ENCODE measurements at regions not wholly inside any gene's neighbourhood (a gene's known extent, or its start where the extent isn't known, plus 50 kb on each side); places are given as distances from the start of the nearest gene placed in this dataset.

- H3K4me3 Mint-ChIP-seq = no peak overlapping the region
- H3K27me3 Mint-ChIP-seq = no peaks in the 10 kb centered on the region
- no peak for ATAC-seq (replicated peaks)
- H3K9me3 Mint-ChIP-seq = no peaks in the 10 kb centered on the region
- H3K36me3 Mint-ChIP-seq = no peaks in the 10 kb centered on the region
- peak overlapping the region; percentile 14 for H3K27ac Mint-ChIP-seq
- no peak for DNase-seq
- no peaks in the 10 kb centered on the region for H3K4me1 Mint-ChIP-seq
Measured at GRCh38 chr6:139912735-139913400, 538.4 kb upstream of the CITED2 start.

- H3K4me3 Mint-ChIP-seq = no peak overlapping the region
- no peaks in the 10 kb centered on the region for H3K36me3 Mint-ChIP-seq
Measured at GRCh38 chr6:139909992-139910391, 535.5 kb upstream of the CITED2 start.

GRCh38 chr6:139905404-139906052 is 531.1 kb upstream of the CITED2 start:
- Mint-ChIP-seq H3K27ac (no peak overlapping the region), H3K4me3 (no peak overlapping the region), H3K27me3 (no peaks in the 10 kb centered on the region), H3K36me3 (peaks cover 0 to 8% of the 10 kb centered on the region in 2 donors), H3K9me3 (peaks cover 0 to 4% of the 10 kb centered on the region in 2 donors), H3K4me1 (peaks cover 0 to 14% of the 10 kb centered on the region in 2 donors)
- DNase-seq (no peak), ATAC-seq (replicated peaks) (no peak)

More at GRCh38 chr6:139909992-139910391, 535.5 kb upstream of the CITED2 start:
- Mint-ChIP-seq H3K27ac (no peak overlapping the region), H3K4me1 (no peaks in the 10 kb centered on the region), H3K27me3 (no peaks in the 10 kb centered on the region), H3K9me3 (no peaks in the 10 kb centered on the region)
- no peak for ATAC-seq (replicated peaks)
- no peak for DNase-seq

- H3K9me3 Mint-ChIP-seq = peaks cover 0 to 4% of the 10 kb centered on the region in 2 donors
- H3K27ac Mint-ChIP-seq = no peak overlapping the region
- no peak overlapping the region for H3K4me3 Mint-ChIP-seq
- no peak for ATAC-seq (replicated peaks)
- H3K4me1 Mint-ChIP-seq = peaks cover 0 to 14% of the 10 kb centered on the region in 2 donors
- H3K27me3 Mint-ChIP-seq = peaks cover 0 to 3% of the 10 kb centered on the region in 2 donors
- DNase-seq = no peak
- peaks cover 0 to 8% of the 10 kb centered on the region in 2 donors for H3K36me3 Mint-ChIP-seq
Measured at GRCh38 chr6:139904568-139904967, 530.1 kb upstream of the CITED2 start.

GRCh38 chr6:139904158-139904533 is 529.7 kb upstream of the CITED2 start:
- peak in 1 of 2 donors; percentile 21 for ATAC-seq (replicated peaks)
- Mint-ChIP-seq H3K27ac (no peak overlapping the region), H3K4me1 (peaks cover 0 to 14% of the 10 kb centered on the region in 2 donors), H3K4me3 (no peak overlapping the region), H3K36me3 (peaks cover 0 to 8% of the 10 kb centered on the region in 2 donors), H3K27me3 (peaks cover 0 to 6% of the 10 kb centered on the region in 2 donors), H3K9me3 (peaks cover 0 to 4% of the 10 kb centered on the region in 2 donors)
- DNase-seq = no peak

GRCh38 chr6:139903411-139904157 is 529.1 kb upstream of the CITED2 start:
- ATAC-seq (replicated peaks) (peak; percentile 61 to 73), DNase-seq (no peak)
- no peak overlapping the region for H3K27ac Mint-ChIP-seq
- H3K36me3 Mint-ChIP-seq = peaks cover 0 to 8% of the 10 kb centered on the region in 2 donors
- peaks cover 0 to 4% of the 10 kb centered on the region in 2 donors for H3K9me3 Mint-ChIP-seq
- no peak overlapping the region for H3K4me3 Mint-ChIP-seq
- peaks cover 0 to 6% of the 10 kb centered on the region in 2 donors for H3K27me3 Mint-ChIP-seq
- peaks cover 0 to 14% of the 10 kb centered on the region in 2 donors for H3K4me1 Mint-ChIP-seq

- Mint-ChIP-seq H3K36me3 (no peaks in the 10 kb centered on the region), H3K27me3 (peaks cover 0 to 6% of the 10 kb centered on the region in 2 donors), H3K27ac (no peak overlapping the region), H3K9me3 (no peaks in the 10 kb centered on the region), H3K4me1 (no peaks in the 10 kb centered on the region), H3K4me3 (no peak overlapping the region)
- ATAC-seq (replicated peaks) (no peak), DNase-seq (no peak)
Measured at GRCh38 chr6:139895205-139895793, 520.9 kb upstream of the CITED2 start.

- DNase-seq (no peak), ATAC-seq (replicated peaks) (no peak)
- Mint-ChIP-seq H3K4me1 (no peaks in the 10 kb centered on the region), H3K4me3 (no peak overlapping the region), H3K27ac (no peak overlapping the region), H3K27me3 (peaks cover 0 to under 1% of the 10 kb centered on the region in 2 donors), H3K9me3 (no peaks in the 10 kb centered on the region), H3K36me3 (no peaks in the 10 kb centered on the region)
Measured at GRCh38 chr6:139894271-139894670, 519.8 kb upstream of the CITED2 start.

- H3K27me3 Mint-ChIP-seq = no peaks in the 10 kb centered on the region
- ATAC-seq (replicated peaks) (no peak), DNase-seq (no peak)
- no peak overlapping the region for H3K27ac Mint-ChIP-seq
- H3K4me3 Mint-ChIP-seq = no peak overlapping the region
- no peaks in the 10 kb centered on the region for H3K4me1 Mint-ChIP-seq
- no peaks in the 10 kb centered on the region for H3K36me3 Mint-ChIP-seq
- no peaks in the 10 kb centered on the region for H3K9me3 Mint-ChIP-seq
Measured at GRCh38 chr6:139891471-139891870, 517.0 kb upstream of the CITED2 start.

GRCh38 chr6:139888681-139889122 is 514.3 kb upstream of the CITED2 start:
- H3K27ac Mint-ChIP-seq = no peak overlapping the region
- ATAC-seq (replicated peaks) (no peak), DNase-seq (no peak)
- H3K4me1 Mint-ChIP-seq = peaks cover 0 to 5% of the 10 kb centered on the region in 2 donors
- no peaks in the 10 kb centered on the region for H3K27me3 Mint-ChIP-seq
- no peak overlapping the region for H3K4me3 Mint-ChIP-seq
- H3K36me3 Mint-ChIP-seq = no peaks in the 10 kb centered on the region
- no peaks in the 10 kb centered on the region for H3K9me3 Mint-ChIP-seq

- H3K36me3 Mint-ChIP-seq = no peaks in the 10 kb centered on the region
- no peak overlapping the region for H3K27ac Mint-ChIP-seq
- DNase-seq = no peak
- H3K27me3 Mint-ChIP-seq = no peaks in the 10 kb centered on the region
- H3K4me3 Mint-ChIP-seq = no peak overlapping the region
- no peaks in the 10 kb centered on the region for H3K9me3 Mint-ChIP-seq
- ATAC-seq (replicated peaks) = no peak
- peaks cover 7 to 17% of the 10 kb centered on the region in 2 donors for H3K4me1 Mint-ChIP-seq
Measured at GRCh38 chr6:139887275-139887674, 512.8 kb upstream of the CITED2 start.

- no peak overlapping the region for H3K27ac Mint-ChIP-seq
- peaks cover 10 to 22% of the 10 kb centered on the region in 2 donors for H3K4me1 Mint-ChIP-seq
- DNase-seq (no peak), ATAC-seq (replicated peaks) (no peak)
- no peak overlapping the region for H3K4me3 Mint-ChIP-seq
- H3K36me3 Mint-ChIP-seq = no peaks in the 10 kb centered on the region
- no peaks in the 10 kb centered on the region for H3K27me3 Mint-ChIP-seq
- no peaks in the 10 kb centered on the region for H3K9me3 Mint-ChIP-seq
Measured at GRCh38 chr6:139886396-139886795, 511.9 kb upstream of the CITED2 start.

GRCh38 chr6:139885909-139886308 is 511.5 kb upstream of the CITED2 start:
- Mint-ChIP-seq H3K4me1 (peaks cover 10 to 22% of the 10 kb centered on the region in 2 donors), H3K4me3 (no peak overlapping the region), H3K27ac (no peak overlapping the region), H3K9me3 (no peaks in the 10 kb centered on the region), H3K27me3 (peaks cover 0 to 3% of the 10 kb centered on the region in 2 donors), H3K36me3 (no peaks in the 10 kb centered on the region)
- no peak for ATAC-seq (replicated peaks)
- no peak for DNase-seq

- no peak overlapping the region for H3K4me3 Mint-ChIP-seq
- H3K27me3 Mint-ChIP-seq = peaks cover 0 to 3% of the 10 kb centered on the region in 2 donors
- ATAC-seq (replicated peaks) (no peak), DNase-seq (no peak)
- H3K27ac Mint-ChIP-seq = peak overlapping the region; percentile 14
- peaks cover 10 to 22% of the 10 kb centered on the region in 2 donors for H3K4me1 Mint-ChIP-seq
- no peaks in the 10 kb centered on the region for H3K36me3 Mint-ChIP-seq
- no peaks in the 10 kb centered on the region for H3K9me3 Mint-ChIP-seq
Measured at GRCh38 chr6:139883776-139884175, 509.3 kb upstream of the CITED2 start.

Measured in stimulated activated naive B cell treated with anti-CD40 and anti-IgM and Interleukin-4, amounts not matched to agents 10 μg/mL and 1 μg/mL and 100 μg/mL, for 72 hours (primary cell).